HepG2 (cell line): ENCODE measurements at regions not wholly inside any gene's neighbourhood (a gene's known extent, or its start where the extent isn't known, plus 50 kb on each side); places are given as distances from the start of the nearest gene placed in this dataset.

Experiments used
- ATAC-seq: fragments of 200-7000 bp; cut with Tn5 transposase; 3 replicates; pipeline ENCODE4 v1.9.1; 2020; ENCODE audit warnings: mild to moderate bottlenecking, moderate library complexity
- BruUV-seq: library from RNA; stranded (reverse); fragments of 400-500 nt; replicated peaks from 2 replicates; lab custom pipeline; 2021; lab: Mats Ljungman, UMichigan
- CTCF ChIA-PET: fragments of 300-600 bp; formaldehyde crosslinking; extraction: SDS; loops from one replicate; lab custom pipeline; 2021; ENCODE audit warnings: low total read pairs, inconsistent platforms, low intra/inter-chr PET ratio; lab: Yijun Ruan, JAX
- POLR2A ChIA-PET: fragments of 350-600 bp; sonication (Branson Sonifier 250); formaldehyde crosslinking; loops from one replicate; lab custom pipeline; 2020; ENCODE audit warnings: antibody characterized with exemption, inconsistent platforms; lab: Yijun Ruan, JAX
- DNase-seq: peaks from one replicate; pipeline ENCODE4 v3.0.0-alpha.2; 2015; ENCODE audit warnings: low spot score
- FAIRE-seq: peaks from 3 replicates; lab custom pipeline; 2011; peaks lifted over from hg19 to GRCh38; lab: Jason Lieb, UNC
- H2AFZ ChIP-seq: one replicate; pipeline ENCODE4 v1.6.1; 2011; ENCODE audit warnings: low read length, inconsistent platforms
- H3K27ac ChIP-seq: fragments of 300-600 bp; 3 replicates; pipeline ENCODE4 v1.8.0; 2011; ENCODE audit warnings: mixed run types, mild to moderate bottlenecking, mixed read lengths, low read length, inconsistent platforms; ENCODE audit not compliant: insufficient read depth; ENCODE audit errors: extremely low read length
- H3K27me3 ChIP-seq, 2 experiments: fragments of 200-600 bp in 1 of 2; 2 replicates in 1 of 2; 3 replicates in 1 of 2; pipeline versions ENCODE4 v1.6.0 to v1.8.0; 2011; ENCODE audit warnings: low read length in 2 of 2, mild to moderate bottlenecking in 2 of 2, moderate library complexity in 2 of 2, inconsistent platforms in 1 of 2; ENCODE audit not compliant: insufficient read depth in 2 of 2, control insufficient read depth in 1 of 2
- H3K36me3 ChIP-seq, 2 experiments: fragments of 200-600 bp in 1 of 2; replicated peaks in 1 of 2; 2 replicates in 1 of 2; 3 replicates in 1 of 2; pipeline versions ENCODE4 v1.5.1 to v1.8.0; 2011; ENCODE audit warnings: low read length in 2 of 2, inconsistent platforms in 1 of 2; ENCODE audit not compliant: insufficient read depth in 2 of 2, control insufficient read depth in 1 of 2
- H3K4me1 ChIP-seq: 2 replicates; pipeline ENCODE4 v1.5.1; 2012; ENCODE audit warnings: low read length, inconsistent platforms; ENCODE audit not compliant: insufficient read depth
- H3K4me2 ChIP-seq: 2 replicates; pipeline ENCODE4 v1.6.0; 2011; ENCODE audit warnings: low read depth, low read length, inconsistent platforms
- H3K4me3 ChIP-seq, 3 experiments: fragments of 200-600 bp in 1 of 3; sonication (generic), shearing (Covaris generic) in 1 of 3; replicated peaks in 1 of 3; 2 replicates each; pipeline ENCODE4 v1.5.1; 2011 to 2016; ENCODE audit warnings: low read length in 3 of 3, inconsistent platforms in 2 of 3, low read depth in 2 of 3, mild to moderate bottlenecking in 2 of 3, control low read depth in 1 of 3, mixed read lengths in 1 of 3; ENCODE audit not compliant: insufficient read depth in 1 of 3
- H3K79me2 ChIP-seq: one replicate; pipeline ENCODE4 v1.6.1; 2011; ENCODE audit warnings: low read length, inconsistent platforms; ENCODE audit not compliant: insufficient read depth
- H3K9ac ChIP-seq: 2 replicates; pipeline ENCODE4 v1.6.0; 2011; ENCODE audit warnings: mild to moderate bottlenecking, low read depth, low read length, inconsistent platforms; ENCODE audit not compliant: insufficient read depth
- H3K9me3 ChIP-seq: 2 replicates; pipeline ENCODE4 v1.5.1; 2012; ENCODE audit warnings: mild to moderate bottlenecking, low read length
- H4K20me1 ChIP-seq: 2 replicates; pipeline ENCODE4 v1.6.0; 2011; ENCODE audit warnings: inconsistent platforms, mild to moderate bottlenecking, low read length, moderate library complexity; ENCODE audit not compliant: insufficient read depth
- FUBP1 ChIP-seq: sonication (generic); formaldehyde crosslinking; IDR thresholded peaks from 2 replicates; pipeline ENCODE4 v1.5.1; 2020; ENCODE audit warnings: missing genetic modification reagents, mild to moderate bottlenecking, borderline replicate concordance
- NFE2 ChIP-seq: sonication (generic); formaldehyde crosslinking; IDR thresholded peaks from 2 replicates; pipeline ENCODE4 v1.4.0; 2020; ENCODE audit warnings: missing genetic modification reagents
- ZNF18 ChIP-seq: sonication (generic); formaldehyde crosslinking; IDR thresholded peaks from 2 replicates; pipeline ENCODE4 v1.8.0; 2022; ENCODE audit warnings: mild to moderate bottlenecking, missing genetic modification reagents; ENCODE audit not compliant: insufficient replicate concordance
- ZNF230 ChIP-seq: sonication (generic); formaldehyde crosslinking; IDR thresholded peaks from 2 replicates; pipeline ENCODE4 v1.4.0; 2020; ENCODE audit warnings: mild to moderate bottlenecking, missing genetic modification reagents
- ZNF543 ChIP-seq: sonication (generic); formaldehyde crosslinking; IDR thresholded peaks from 2 replicates; pipeline ENCODE4 v1.4.0; 2020; ENCODE audit warnings: mild to moderate bottlenecking, missing genetic modification reagents
- WGBS: methylation state at CpG from one replicate; pipeline ENCODE4 v1.1.6; 2017; ENCODE audit warnings: low lambda C conversion rate; 5-methylcytosine and 5-hydroxymethylcytosine counted together
- in situ Hi-C: cut with HindIII; loops from 2 replicates; pipeline ENCODE4 v1.10.0; 2017; ENCODE audit warnings: low pct_unique_long_range_greater_than_20kb; ENCODE audit not compliant: extremely low pct_ligation_motif_present
- intact Hi-C: fragments of 100-400 bp; cut with micrococcal nuclease; formaldehyde crosslinking; loops from one replicate; pipeline ENCODE4 v1.10.0; 2022; ENCODE audit not compliant: unreplicated experiment
- TF ChIP-seq, protein P1 (sequence below): sonication (generic); formaldehyde crosslinking; IDR thresholded peaks from 2 replicates; pipeline ENCODE4 v1.4.0; 2020; ENCODE audit warnings: mild to moderate bottlenecking, missing genetic modification reagents

DNA sequence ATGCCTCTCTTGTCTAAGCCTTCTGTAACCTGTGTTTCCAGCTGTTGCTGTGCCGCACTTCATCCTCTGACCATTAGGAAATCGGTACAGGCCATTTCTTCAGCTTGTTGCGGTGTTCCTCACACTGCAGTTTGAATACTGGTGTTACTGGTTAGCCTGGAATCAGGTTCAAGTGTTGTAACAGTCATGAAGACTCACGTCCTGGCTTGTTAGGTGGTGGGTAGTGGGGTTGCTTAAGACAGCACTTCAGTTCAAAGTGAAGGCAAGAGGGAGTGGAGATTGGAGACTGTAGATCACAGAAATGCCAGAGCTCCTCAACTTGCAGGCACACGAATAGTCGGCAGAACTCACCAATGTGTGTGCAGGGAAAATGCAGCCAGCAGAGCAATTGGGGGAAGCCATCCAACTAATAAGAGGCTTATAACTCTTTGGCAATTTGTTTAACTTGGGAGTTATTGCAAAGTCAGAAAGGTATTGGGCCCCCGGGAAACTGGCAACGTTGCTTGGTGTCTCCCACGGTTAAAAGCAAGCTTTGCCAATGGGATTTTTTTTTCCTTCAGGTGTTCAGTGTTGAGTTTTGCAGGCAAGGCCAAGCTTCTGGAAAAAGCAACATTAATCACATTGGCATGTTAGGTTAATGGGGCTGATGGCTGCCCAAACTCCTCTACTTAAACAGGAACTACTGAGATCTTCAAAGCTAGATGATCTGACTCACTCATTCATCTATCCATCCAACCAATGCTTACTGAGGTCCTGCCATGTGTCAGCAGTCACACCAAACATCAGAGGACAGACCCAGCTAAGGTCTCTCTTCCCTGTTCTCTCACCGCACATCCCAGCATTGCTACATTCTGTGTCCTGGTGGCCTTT, 380.9 kb downstream of the GATA3 start:
- FAIRE-seq: no peak
- TF ChIP-seq ZNF18 (CRISPR knock-in tag) (no peak), ZNF230 (no peak), ZNF543 (CRISPR knock-in tag) (no peak), NFE2 (CRISPR knock-in tag) (no peak), FUBP1 (CRISPR knock-in tag) (no peak)
- TF ChIP-seq, protein P1, sequence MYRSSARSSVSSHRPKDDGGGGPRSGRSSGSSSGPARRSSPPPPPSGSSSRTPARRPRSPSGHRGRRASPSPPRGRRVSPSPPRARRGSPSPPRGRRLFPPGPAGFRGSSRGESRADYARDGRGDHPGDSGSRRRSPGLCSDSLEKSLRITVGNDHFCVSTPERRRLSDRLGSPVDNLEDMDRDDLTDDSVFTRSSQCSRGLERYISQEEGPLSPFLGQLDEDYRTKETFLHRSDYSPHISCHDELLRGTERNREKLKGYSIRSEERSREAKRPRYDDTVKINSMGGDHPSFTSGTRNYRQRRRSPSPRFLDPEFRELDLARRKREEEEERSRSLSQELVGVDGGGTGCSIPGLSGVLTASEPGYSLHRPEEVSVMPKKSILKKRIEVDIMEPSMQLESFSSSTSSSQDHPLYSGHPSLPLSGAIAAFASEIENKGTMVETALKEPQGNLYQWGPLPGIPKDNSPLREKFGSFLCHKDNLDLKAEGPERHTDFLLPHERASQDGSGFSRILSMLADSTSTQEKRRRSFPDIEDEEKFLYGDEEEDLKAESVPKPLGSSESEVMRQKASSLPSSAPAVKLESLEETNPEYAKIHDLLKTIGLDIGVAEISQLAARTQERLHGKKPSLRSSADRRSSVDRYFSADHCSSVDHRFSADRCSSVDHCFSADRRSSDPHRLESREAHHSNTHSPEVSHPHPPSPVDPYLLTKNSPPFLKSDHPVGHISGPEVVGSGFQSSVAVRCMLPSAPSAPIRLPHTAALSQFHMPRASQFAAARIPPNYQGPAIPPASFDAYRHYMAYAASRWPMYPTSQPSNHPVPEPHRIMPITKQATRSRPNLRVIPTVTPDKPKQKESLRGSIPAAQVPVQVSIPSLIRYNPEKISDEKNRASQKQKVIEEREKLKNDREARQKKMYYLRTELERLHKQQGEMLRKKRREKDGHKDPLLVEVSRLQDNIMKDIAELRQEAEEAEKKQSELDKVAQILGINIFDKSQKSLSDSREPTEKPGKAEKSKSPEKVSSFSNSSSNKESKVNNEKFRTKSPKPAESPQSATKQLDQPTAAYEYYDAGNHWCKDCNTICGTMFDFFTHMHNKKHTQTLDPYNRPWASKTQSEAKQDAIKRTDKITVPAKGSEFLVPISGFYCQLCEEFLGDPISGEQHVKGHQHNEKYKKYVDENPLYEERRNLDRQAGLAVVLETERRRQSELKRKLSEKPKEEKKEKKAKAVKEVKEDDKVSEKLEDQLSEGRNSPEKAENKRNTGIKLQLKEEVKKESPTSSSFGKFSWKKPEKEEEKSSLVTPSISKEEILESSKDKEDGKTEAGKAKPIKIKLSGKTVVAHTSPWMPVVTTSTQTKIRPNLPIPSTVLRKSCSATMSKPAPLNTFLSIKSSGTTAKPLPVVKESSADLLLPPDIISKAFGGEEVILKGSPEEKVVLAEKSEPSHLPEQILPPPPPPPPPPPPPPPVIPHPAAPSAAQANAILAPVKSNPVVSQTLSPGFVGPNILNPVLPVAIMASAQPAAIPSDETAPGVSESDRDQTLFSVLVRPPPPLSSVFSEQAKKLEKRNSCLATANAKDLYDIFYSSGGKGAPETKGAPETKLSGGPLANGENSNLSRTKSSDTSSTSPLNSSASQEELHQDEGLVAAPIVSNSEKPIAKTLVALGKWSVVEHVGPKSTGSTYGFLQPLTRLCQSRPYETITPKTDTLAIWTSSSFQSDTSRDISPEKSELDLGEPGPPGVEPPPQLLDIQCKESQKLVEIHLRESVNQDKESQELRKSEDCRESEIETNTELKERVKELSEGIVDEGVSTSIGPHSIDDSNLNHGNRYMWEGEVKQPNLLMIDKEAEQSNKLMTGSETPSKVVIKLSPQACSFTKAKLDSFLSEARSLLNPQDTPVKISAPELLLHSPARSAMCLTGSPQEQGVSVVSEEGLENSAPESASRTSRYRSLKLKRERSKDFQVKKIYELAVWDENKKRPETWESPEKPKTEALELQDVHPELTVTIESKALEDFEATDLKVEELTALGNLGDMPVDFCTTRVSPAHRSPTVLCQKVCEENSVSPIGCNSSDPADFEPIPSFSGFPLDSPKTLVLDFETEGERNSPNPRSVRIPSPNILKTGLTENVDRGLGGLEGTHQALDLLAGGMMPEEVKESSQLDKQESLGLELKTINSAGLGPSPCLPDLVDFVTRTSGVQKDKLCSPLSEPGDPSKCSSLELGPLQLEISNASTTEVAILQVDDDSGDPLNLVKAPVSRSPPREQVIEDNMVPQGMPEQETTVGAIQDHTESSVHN (CRISPR knock-in tag): no peak

More for the DNA sequence above, 380.9 kb downstream of the GATA3 start:
- Histone ChIP-seq H3K36me3 (no peaks in the 10 kb centered on the region), H2AFZ (no peak overlapping the region), H3K79me2 (no peaks in the 10 kb centered on the region), H3K27ac (no peak overlapping the region), H3K4me1 (no peaks in the 10 kb centered on the region), H4K20me1 (no peaks in the 10 kb centered on the region), H3K4me2 (no peak overlapping the region), H3K9me3 (no peaks in the 10 kb centered on the region), H3K9ac (no peak overlapping the region), H3K27me3 (no peaks in the 10 kb centered on the region), H3K4me3 (no peak overlapping the region)
- in situ Hi-C loops: no loop called here
- ATAC-seq (no peak), DNase-seq (no peak)
- CTCF ChIA-PET: no interaction called here
- POLR2A ChIA-PET: no interaction called here
- BruUV-seq: no TSS peak
- 18% methylated on average over 10 of the region's 10 CpGs for WGBS
- intact Hi-C loops: no loop called here
